ENCODE measurements at regions not wholly inside any gene's neighbourhood (a gene's known extent, or its start where the extent isn't known, plus 50 kb on each side); places are given as distances from the start of the nearest gene placed in this dataset.

DNA sequence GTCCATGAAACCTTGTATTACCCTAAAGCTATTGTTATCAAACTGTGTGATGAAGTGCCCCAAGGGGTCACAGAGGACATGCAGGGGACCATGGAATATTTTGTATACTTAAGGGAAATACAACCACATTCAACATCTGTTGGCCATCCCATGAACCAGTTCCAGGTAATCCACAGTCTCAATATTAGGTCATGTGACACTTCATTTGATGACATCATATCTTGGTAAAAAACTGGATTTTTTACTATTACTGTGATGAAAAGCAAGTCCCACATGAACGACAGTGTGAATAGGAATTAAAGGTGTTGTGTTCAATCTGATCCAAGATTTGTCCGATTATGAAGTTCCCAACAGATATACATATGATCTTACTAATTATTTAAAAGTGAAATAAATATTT, 355.2 kb downstream of the IRS2 start:
- DNase-seq (ENCODE audit: low read depth, low spot score) (no peak), FAIRE-seq (no peak)
- TF ChIP-seq EZH2 (IDR thresholded peaks at IDR 0.05; ENCODE audit: low read length): no peak
- TF ChIP-seq, protein P1, sequence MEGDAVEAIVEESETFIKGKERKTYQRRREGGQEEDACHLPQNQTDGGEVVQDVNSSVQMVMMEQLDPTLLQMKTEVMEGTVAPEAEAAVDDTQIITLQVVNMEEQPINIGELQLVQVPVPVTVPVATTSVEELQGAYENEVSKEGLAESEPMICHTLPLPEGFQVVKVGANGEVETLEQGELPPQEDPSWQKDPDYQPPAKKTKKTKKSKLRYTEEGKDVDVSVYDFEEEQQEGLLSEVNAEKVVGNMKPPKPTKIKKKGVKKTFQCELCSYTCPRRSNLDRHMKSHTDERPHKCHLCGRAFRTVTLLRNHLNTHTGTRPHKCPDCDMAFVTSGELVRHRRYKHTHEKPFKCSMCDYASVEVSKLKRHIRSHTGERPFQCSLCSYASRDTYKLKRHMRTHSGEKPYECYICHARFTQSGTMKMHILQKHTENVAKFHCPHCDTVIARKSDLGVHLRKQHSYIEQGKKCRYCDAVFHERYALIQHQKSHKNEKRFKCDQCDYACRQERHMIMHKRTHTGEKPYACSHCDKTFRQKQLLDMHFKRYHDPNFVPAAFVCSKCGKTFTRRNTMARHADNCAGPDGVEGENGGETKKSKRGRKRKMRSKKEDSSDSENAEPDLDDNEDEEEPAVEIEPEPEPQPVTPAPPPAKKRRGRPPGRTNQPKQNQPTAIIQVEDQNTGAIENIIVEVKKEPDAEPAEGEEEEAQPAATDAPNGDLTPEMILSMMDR (optimal IDR thresholded peaks at IDR 0.05 in 1 of 3, IDR thresholded peaks at IDR 0.05 in 1 of 3, conservative IDR thresholded peaks at IDR 0.05 in 1 of 3; ENCODE audit: extremely low read depth in 1 of 3, insufficient read depth in 2 of 3, low read length in 3 of 3): no peak
- Histone ChIP-seq H3K27ac (ENCODE audit: control insufficient read depth, insufficient read depth, low read length) (no peak overlapping the region), H3K9ac (ENCODE audit: control insufficient read depth, extremely low read depth, insufficient read depth, low read length) (no peak overlapping the region), H3K36me3 (ENCODE audit: control insufficient read depth in 2 of 2, extremely low read depth in 1 of 2, insufficient read depth in 2 of 2, low read length in 2 of 2) (no peaks in the 10 kb centered on the region), H2AFZ (ENCODE audit: control insufficient read depth, low read length) (no peak overlapping the region), H3K27me3 (ENCODE audit: control insufficient read depth, extremely low read depth, insufficient read depth, low read length) (no peaks in the 10 kb centered on the region), H3K4me3 (ENCODE audit: control insufficient read depth in 2 of 3, extremely low read depth in 1 of 3, insufficient read depth in 2 of 3, low read depth in 1 of 3, low read length in 3 of 3) (no peak overlapping the region), H3K9me3 (ENCODE audit: control insufficient read depth, low read depth, low read length) (peaks cover 3% of the 10 kb centered on the region), H3K79me2 (ENCODE audit: control insufficient read depth, insufficient read depth, low read length) (no peaks in the 10 kb centered on the region), H4K20me1 (ENCODE audit: control insufficient read depth, extremely low read depth, insufficient read depth, low read length) (no peaks in the 10 kb centered on the region), H3K9me1 (ENCODE audit: control insufficient read depth, extremely low read depth, insufficient read depth, low read length) (no peaks in the 10 kb centered on the region), H3K4me2 (ENCODE audit: control insufficient read depth, extremely low read depth, insufficient read depth, low read depth, low read length) (no peak overlapping the region), H3K4me1 (ENCODE audit: control insufficient read depth, extremely low read depth, insufficient read depth, low read length) (peaks cover 12% of the 10 kb centered on the region)
- dilution Hi-C loops (cut with MboI; ENCODE audit: extremely low pct_ligation_motif_present, low sequenced_read_pairs): no loop called here

- Histone ChIP-seq H3K27ac (ENCODE audit: control insufficient read depth, insufficient read depth, low read length) (no peak overlapping the region), H3K36me3 (ENCODE audit: control insufficient read depth in 2 of 2, extremely low read depth in 1 of 2, insufficient read depth in 2 of 2, low read length in 2 of 2) (no peaks in the 10 kb centered on the region), H3K79me2 (ENCODE audit: control insufficient read depth, insufficient read depth, low read length) (no peaks in the 10 kb centered on the region), H2AFZ (ENCODE audit: control insufficient read depth, low read length) (no peak overlapping the region), H3K4me2 (ENCODE audit: control insufficient read depth, extremely low read depth, insufficient read depth, low read depth, low read length) (no peak overlapping the region), H3K9me3 (ENCODE audit: control insufficient read depth, low read depth, low read length) (peaks cover 3% of the 10 kb centered on the region), H3K27me3 (ENCODE audit: control insufficient read depth, extremely low read depth, insufficient read depth, low read length) (no peaks in the 10 kb centered on the region), H3K9ac (ENCODE audit: control insufficient read depth, extremely low read depth, insufficient read depth, low read length) (no peak overlapping the region), H3K9me1 (ENCODE audit: control insufficient read depth, extremely low read depth, insufficient read depth, low read length) (no peaks in the 10 kb centered on the region), H4K20me1 (ENCODE audit: control insufficient read depth, extremely low read depth, insufficient read depth, low read length) (no peaks in the 10 kb centered on the region), H3K4me3 (ENCODE audit: control insufficient read depth in 2 of 3, extremely low read depth in 1 of 3, insufficient read depth in 2 of 3, low read depth in 1 of 3, low read length in 3 of 3) (no peak overlapping the region), H3K4me1 (ENCODE audit: control insufficient read depth, extremely low read depth, insufficient read depth, low read length) (no peaks in the 10 kb centered on the region)
- dilution Hi-C loops (cut with MboI; ENCODE audit: extremely low pct_ligation_motif_present, low sequenced_read_pairs): no loop called here
- DNase-seq (ENCODE audit: low read depth, low spot score): no peak
- FAIRE-seq: no peak
- TF ChIP-seq, protein P1 (optimal IDR thresholded peaks at IDR 0.05 in 1 of 3, IDR thresholded peaks at IDR 0.05 in 1 of 3, conservative IDR thresholded peaks at IDR 0.05 in 1 of 3; ENCODE audit: extremely low read depth in 1 of 3, insufficient read depth in 2 of 3, low read length in 3 of 3): no peak
- no peak for TF ChIP-seq EZH2 (IDR thresholded peaks at IDR 0.05; ENCODE audit: low read length)
Measured at GRCh38 chr13:109428146-109428545, 358.2 kb downstream of the IRS2 start.
